CD4-positive, alpha-beta T cell (primary cell): ENCODE measurements at regions not wholly inside any gene's neighbourhood (a gene's known extent, or its start where the extent isn't known, plus 50 kb on each side); places are given as distances from the start of the nearest gene placed in this dataset.

Experiments used
- ATAC-seq: fragments of 200-7000 bp; cut with Tn5 transposase; one replicate; pipeline ENCODE4 v1.10.0; 2022; ENCODE audit warnings: mild to moderate bottlenecking; ENCODE audit not compliant: poor library complexity
- CTCF ChIA-PET: fragments of 350-600 bp; sonication (Branson Sonifier 250); formaldehyde crosslinking; loops from one replicate; lab custom pipeline; 2021; ENCODE audit warnings: antibody characterized with exemption, inconsistent platforms; lab: Charles Lee
- POLR2A ChIA-PET: fragments of 350-600 bp; sonication (Branson Sonifier 250); formaldehyde crosslinking; loops from one replicate; lab custom pipeline; 2021; ENCODE audit warnings: antibody characterized with exemption, inconsistent platforms; lab: Charles Lee
- DNase-seq, 14 experiments: peaks; one replicate each; pipeline ENCODE4 v3.0.0-alpha.2; 2013 to 2020; ENCODE audit warnings: mixed read lengths in 2 of 14
- H3K27ac ChIP-seq, 2 donors: one replicate each; pipeline versions ENCODE4 v1.5.1 to v1.7.0; 2013; ENCODE audit warnings: low read length in 2 of 2, low read depth in 1 of 2, mild to moderate bottlenecking in 1 of 2
- H3K27me3 ChIP-seq, 2 experiments: 1 replicate in 1 of 2; 2 replicates in 1 of 2; pipeline versions ENCODE4 v1.6.1 to v1.7.0; 2013; ENCODE audit warnings: low read length in 2 of 2, control low read depth in 1 of 2, mild to moderate bottlenecking in 1 of 2, moderate library complexity in 1 of 2; ENCODE audit not compliant: insufficient read depth in 2 of 2, control insufficient read depth in 1 of 2
- H3K36me3 ChIP-seq: one replicate; pipeline ENCODE4 v1.6.1; 2013; ENCODE audit warnings: low read length, control low read depth; ENCODE audit not compliant: insufficient read depth
- H3K4me1 ChIP-seq: one replicate; pipeline ENCODE4 v1.6.1; 2013; ENCODE audit warnings: low read length, control low read depth; ENCODE audit not compliant: insufficient read depth
- H3K4me3 ChIP-seq: one replicate; pipeline ENCODE4 v1.5.1; 2013; ENCODE audit warnings: mild to moderate bottlenecking, low read length, moderate library complexity
- H3K9me3 ChIP-seq, 2 experiments: 1 replicate in 1 of 2; 2 replicates in 1 of 2; pipeline versions ENCODE4 v1.6.1 to v1.7.0; 2013; ENCODE audit warnings: low read length in 2 of 2, mild to moderate bottlenecking in 2 of 2, control low read depth in 1 of 2, moderate library complexity in 1 of 2; ENCODE audit not compliant: control insufficient read depth in 1 of 2, insufficient read depth in 1 of 2
- H3K27ac Mint-ChIP-seq: one replicate; pipeline ENCODE4 v1.8.0; 2020; ENCODE audit warnings: mixed read lengths
- H3K27me3 Mint-ChIP-seq: one replicate; pipeline ENCODE4 v1.8.0; 2021; ENCODE audit warnings: mixed read lengths
- H3K36me3 Mint-ChIP-seq: one replicate; pipeline ENCODE4 v1.8.0; 2021; ENCODE audit warnings: low read depth, mixed read lengths
- H3K4me1 Mint-ChIP-seq: one replicate; pipeline ENCODE4 v1.8.0; 2021; ENCODE audit warnings: low read depth, mixed read lengths
- H3K4me3 Mint-ChIP-seq: one replicate; pipeline ENCODE4 v1.8.0; 2020; ENCODE audit warnings: mild to moderate bottlenecking, mixed read lengths
- H3K9me3 Mint-ChIP-seq: one replicate; pipeline ENCODE4 v1.8.0; 2020; ENCODE audit warnings: mixed read lengths
- intact Hi-C, 2 experiments: fragments of 100-400 bp; cut with DNase I in 1 of 2; cut with micrococcal nuclease in 1 of 2; formaldehyde crosslinking; loops; one replicate each; pipeline versions ENCODE4 v1.15.1 to v1.9.0; 2023 to 2025; cut with DNase I, micrococcal nuclease
- TF ChIP-seq, protein P1 (sequence below): fragments of 200-600 bp; IDR thresholded peaks from one replicate; pipeline ENCODE4 v1.8.0; 2022; ENCODE audit warnings: antibody characterized with exemption, mild to moderate bottlenecking

DNA sequence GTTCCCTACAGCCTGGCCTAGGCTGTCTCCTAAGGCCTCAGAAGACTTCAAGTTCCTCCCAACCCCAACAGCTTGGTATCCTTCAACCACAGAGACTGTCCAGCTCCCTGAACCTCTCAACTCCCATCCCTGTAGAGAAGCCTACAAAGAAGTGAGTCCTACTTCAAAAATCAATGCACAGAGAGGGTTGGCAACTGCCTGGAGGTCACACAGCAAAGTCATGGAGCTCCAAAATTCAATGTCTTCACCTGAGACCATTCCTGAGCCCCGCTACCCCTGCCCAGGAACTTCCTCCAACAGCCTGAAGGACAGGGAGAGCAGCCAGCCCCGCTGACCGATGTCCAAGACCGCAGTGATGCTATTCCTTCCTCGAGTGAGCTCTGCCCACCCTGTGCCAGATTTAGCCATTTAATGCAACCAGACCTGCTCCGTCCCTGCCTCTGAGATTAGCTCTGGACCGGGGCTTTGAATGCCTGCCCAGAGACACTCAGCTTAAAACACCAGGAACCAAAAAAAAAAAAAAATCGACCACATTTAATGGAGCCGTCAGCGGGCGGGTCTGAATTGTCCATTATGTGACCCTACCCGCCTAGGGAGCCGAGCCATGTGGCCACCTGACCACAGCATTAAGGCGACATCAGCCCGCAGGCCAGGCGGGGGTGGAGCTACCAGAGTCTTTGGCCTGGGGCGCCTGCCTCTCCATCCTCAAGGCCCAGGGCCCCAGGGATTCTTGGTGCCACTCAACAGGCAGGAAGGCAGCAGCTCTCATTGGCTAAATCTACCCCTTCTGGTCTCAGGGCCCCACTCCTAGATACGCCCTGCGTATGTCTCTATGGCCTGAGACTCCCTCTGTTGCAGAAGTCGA, 148.6 kb downstream of the SYF2 start:
- H3K36me3 Mint-ChIP-seq = no peaks in the 10 kb centered on the region
- ATAC-seq = no peak
- H3K9me3 Mint-ChIP-seq = no peaks in the 10 kb centered on the region
- Histone ChIP-seq H3K27me3 (no peaks in the 10 kb centered on the region), H3K36me3 (no peaks in the 10 kb centered on the region), H3K4me3 (no peak overlapping the region), H3K27ac (no peak overlapping the region), H3K4me1 (no peaks in the 10 kb centered on the region), H3K9me3 (no peaks in the 10 kb centered on the region)
- no peak for DNase-seq
- TF ChIP-seq, protein P1, sequence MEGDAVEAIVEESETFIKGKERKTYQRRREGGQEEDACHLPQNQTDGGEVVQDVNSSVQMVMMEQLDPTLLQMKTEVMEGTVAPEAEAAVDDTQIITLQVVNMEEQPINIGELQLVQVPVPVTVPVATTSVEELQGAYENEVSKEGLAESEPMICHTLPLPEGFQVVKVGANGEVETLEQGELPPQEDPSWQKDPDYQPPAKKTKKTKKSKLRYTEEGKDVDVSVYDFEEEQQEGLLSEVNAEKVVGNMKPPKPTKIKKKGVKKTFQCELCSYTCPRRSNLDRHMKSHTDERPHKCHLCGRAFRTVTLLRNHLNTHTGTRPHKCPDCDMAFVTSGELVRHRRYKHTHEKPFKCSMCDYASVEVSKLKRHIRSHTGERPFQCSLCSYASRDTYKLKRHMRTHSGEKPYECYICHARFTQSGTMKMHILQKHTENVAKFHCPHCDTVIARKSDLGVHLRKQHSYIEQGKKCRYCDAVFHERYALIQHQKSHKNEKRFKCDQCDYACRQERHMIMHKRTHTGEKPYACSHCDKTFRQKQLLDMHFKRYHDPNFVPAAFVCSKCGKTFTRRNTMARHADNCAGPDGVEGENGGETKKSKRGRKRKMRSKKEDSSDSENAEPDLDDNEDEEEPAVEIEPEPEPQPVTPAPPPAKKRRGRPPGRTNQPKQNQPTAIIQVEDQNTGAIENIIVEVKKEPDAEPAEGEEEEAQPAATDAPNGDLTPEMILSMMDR = no peak
- intact Hi-C loops = no loop called here
- POLR2A ChIA-PET = no interaction called here
- H3K27ac Mint-ChIP-seq = no peak overlapping the region
- no peak overlapping the region for H3K4me3 Mint-ChIP-seq
- H3K4me1 Mint-ChIP-seq = no peaks in the 10 kb centered on the region
- CTCF ChIA-PET = no interaction called here
- no peaks in the 10 kb centered on the region for H3K27me3 Mint-ChIP-seq

DNA sequence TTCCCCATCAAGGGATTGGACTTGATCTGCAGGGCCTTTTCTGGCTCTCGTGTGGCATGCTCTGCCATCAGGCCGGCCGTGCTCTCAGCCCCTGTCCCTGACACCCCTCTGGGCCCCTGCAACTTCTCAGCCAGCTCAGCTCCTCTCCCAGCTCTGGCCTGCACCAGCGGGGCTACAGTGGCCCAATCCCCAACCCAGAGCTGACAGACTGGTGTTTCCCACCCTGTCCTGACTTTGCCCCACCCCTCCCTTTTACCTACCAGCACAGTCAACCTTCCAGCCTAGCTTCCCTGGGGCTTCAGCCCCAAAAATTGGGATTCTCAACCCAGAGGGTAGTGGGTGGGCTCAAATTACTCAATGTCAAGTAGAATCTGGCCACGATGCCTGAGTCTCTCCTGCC, 149.3 kb downstream of the SYF2 start:
- Histone ChIP-seq H3K27ac (no peak overlapping the region), H3K27me3 (no peaks in the 10 kb centered on the region), H3K4me1 (no peaks in the 10 kb centered on the region), H3K4me3 (no peak overlapping the region), H3K36me3 (no peaks in the 10 kb centered on the region), H3K9me3 (no peaks in the 10 kb centered on the region)
- Mint-ChIP-seq H3K4me1 (no peaks in the 10 kb centered on the region), H3K4me3 (no peak overlapping the region), H3K9me3 (no peaks in the 10 kb centered on the region), H3K27ac (no peak overlapping the region), H3K36me3 (no peaks in the 10 kb centered on the region), H3K27me3 (no peaks in the 10 kb centered on the region)
- ChIA-PET CTCF (no interaction called here), POLR2A (no interaction called here)
- no peak for ATAC-seq
- no peak for DNase-seq
- intact Hi-C loops = no loop called here
- TF ChIP-seq, protein P1 = no peak

DNA sequence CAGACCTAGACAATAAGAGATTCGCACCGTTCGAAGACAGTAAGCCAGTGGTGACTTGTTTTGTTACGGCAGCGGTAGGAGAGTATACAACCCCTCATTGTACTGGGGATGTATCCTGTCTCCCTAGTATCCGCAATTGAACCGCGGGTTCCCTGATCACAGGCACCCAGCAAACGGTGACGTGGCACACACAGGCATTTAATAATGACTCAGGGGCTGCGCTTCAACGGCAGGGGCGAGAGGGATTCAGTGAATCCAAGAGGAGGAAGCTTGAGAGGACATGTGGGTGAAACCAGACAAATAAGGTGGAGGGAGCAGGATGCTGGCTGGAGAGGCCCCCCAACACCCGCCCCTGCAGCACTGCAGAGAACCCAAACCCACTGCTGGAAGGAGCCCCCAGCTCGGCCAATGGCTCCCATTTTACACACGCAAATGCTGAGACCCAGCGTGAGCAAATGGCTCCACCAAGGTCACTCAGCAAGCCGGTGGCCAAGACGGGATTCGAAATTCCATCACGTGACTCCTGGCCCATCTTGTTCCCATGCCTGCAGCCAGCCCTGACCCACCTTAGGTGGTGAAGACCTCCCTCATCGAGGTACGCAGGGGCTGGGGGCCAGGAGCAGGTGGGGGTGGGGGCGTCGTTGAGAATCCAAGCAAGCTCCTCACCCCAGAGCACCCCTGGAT, 149.9 kb downstream of the SYF2 start:
- H3K4me1 Mint-ChIP-seq = no peaks in the 10 kb centered on the region
- Histone ChIP-seq H3K4me3 (no peak overlapping the region), H3K9me3 (peaks cover 0 to 4% of the 10 kb centered on the region in 2 experiments), H3K27ac (no peak overlapping the region), H3K4me1 (no peaks in the 10 kb centered on the region), H3K27me3 (no peaks in the 10 kb centered on the region), H3K36me3 (no peaks in the 10 kb centered on the region)
- intact Hi-C loops = no loop called here
- ATAC-seq = no peak
- no peaks in the 10 kb centered on the region for H3K36me3 Mint-ChIP-seq
- ChIA-PET CTCF (no interaction called here), POLR2A (interaction anchor here (0.6 kb wide), 1 partner anchor 9 kb away, joined by 4 read pairs; no protein-coding TSS in a partner anchor)
- no peak for DNase-seq
- no peak overlapping the region for H3K4me3 Mint-ChIP-seq
- H3K27ac Mint-ChIP-seq = no peak overlapping the region
- peaks cover 2% of the 10 kb centered on the region for H3K9me3 Mint-ChIP-seq
- TF ChIP-seq, protein P1 = no peak
- no peaks in the 10 kb centered on the region for H3K27me3 Mint-ChIP-seq
